Hindlimb muscle (tissue), 1 donor: ENCODE measurements at regions not wholly inside any gene's neighbourhood (a gene's known extent, or its start where the extent isn't known, plus 50 kb on each side); places are given as distances from the start of the nearest gene placed in this dataset.
"Not testable (repeated sequence)": the region's sequence is repeated elsewhere in the genome, so short reads cannot be mapped to it uniquely, and the experiment has no call there.

Experiments used
- DNase-seq: peaks from one replicate; pipeline ENCODE4 v3.0.0-alpha.2; 2013

DNA sequence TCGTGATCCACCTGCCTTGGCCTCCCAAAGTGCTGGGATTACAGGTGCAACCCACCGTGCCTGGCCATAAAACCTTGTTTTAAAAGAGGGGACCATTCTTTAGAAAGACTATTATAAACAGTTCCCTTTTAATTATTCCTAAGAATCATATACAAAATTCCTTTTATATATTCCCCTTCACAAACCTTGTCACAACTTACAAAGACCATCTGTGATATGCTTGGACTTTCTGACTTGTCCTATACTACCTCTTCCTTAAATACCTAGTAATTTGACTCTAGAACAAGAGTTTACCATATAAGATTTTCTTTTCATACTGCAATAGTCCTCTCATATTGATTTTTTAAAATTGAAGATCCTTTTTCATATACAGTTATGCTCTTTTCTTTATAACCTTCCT lies 135.8 kb upstream of the PRSS16 start:
- no peak for DNase-seq

DNA sequence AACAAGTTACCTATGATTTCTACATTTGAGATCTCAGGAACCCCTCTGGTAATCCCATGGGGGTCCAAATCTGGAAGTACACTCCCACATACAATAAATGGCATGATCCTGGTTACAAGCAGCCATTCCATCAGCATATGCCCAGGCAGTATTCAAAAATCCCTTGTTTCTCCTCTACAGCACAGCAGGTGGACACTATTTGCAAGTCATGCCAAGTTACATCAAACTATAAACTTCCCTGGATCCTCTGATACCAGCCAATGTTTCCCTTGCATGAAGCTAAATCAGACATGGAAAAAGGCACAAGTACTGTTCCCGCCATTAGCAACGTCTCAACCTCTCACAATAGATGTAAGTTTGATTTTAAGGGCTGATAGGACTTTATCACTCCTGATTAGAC lies 134.5 kb upstream of the PRSS16 start:
- DNase-seq, result no peak

GRCh38 chr6:27119329-27119728 lies 128.2 kb upstream of the PRSS16 start:
- no peak for DNase-seq

- DNase-seq, result no peak
Observed at GRCh38 chr6:27119761-27120160, 127.7 kb upstream of the PRSS16 start.

- DNase-seq, result no peak
Observed at GRCh38 chr6:27121640-27122039, 125.9 kb upstream of the PRSS16 start.

DNA sequence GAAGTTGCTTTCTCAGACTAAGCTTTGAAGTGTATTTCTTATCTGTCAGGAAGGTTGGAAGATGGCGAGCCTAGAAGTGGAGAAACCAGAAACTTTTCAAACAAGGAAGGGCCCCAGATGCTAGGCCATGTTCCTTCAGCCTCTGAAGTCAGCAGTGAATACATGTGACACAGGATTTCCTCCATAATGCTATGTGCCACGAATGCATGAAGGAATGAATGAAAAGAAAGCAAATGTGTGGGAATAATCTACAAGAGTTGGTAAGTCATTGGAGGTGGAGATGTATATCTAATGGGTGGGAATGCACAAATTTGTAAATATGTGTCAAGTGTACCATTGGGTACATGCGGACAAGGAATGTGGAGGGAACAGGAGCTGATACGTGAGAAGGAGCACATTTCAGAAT lies 123.2 kb upstream of the PRSS16 start:
- DNase-seq, result no peak

DNA sequence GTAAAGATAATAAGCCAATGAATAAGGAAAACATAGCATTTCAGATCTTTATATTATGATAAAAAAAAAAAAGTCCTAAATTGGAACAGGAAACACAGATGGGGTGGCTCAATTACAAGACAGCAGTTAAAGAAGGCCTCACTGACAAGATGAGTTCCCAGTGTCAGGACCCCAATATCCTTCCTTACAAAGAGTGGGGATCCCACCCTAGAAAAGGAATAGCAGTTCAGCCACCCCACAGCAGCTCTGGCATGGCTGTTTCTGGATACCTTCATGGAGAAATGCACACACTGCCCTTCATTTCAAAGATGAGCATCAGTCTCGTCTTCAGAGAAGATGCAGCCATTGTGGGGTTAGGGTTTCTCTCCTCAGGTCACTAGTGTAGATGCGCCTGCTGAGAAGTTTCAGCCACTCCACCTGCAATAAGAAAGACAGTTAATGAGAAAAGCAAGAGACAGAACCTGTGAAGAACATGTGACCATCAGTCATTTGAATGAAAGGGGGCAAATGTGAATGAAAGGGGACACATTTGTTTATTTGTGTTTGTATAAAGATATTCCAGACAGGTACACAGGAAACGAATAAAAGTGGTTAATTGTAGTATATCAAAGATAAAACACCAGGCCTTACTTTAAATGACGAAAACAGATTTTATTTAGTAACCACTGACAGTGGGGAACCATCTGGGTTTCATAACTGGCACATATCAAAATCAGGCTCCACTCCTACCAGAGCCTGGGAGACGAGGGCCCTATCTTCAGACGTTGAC lies 121.3 kb upstream of the PRSS16 start:
- DNase-seq, result no peak

- DNase-seq, result peak; percentile 96
Observed at GRCh38 chr6:27126815-27127537, 120.5 kb upstream of the PRSS16 start.

- DNase-seq, result not testable (repeated sequence)
Observed at GRCh38 chr6:27127874-27128273, 119.6 kb upstream of the PRSS16 start.

GRCh38 chr6:27128311-27129094 lies 119.0 kb upstream of the PRSS16 start:
- DNase-seq, result no peak

DNA sequence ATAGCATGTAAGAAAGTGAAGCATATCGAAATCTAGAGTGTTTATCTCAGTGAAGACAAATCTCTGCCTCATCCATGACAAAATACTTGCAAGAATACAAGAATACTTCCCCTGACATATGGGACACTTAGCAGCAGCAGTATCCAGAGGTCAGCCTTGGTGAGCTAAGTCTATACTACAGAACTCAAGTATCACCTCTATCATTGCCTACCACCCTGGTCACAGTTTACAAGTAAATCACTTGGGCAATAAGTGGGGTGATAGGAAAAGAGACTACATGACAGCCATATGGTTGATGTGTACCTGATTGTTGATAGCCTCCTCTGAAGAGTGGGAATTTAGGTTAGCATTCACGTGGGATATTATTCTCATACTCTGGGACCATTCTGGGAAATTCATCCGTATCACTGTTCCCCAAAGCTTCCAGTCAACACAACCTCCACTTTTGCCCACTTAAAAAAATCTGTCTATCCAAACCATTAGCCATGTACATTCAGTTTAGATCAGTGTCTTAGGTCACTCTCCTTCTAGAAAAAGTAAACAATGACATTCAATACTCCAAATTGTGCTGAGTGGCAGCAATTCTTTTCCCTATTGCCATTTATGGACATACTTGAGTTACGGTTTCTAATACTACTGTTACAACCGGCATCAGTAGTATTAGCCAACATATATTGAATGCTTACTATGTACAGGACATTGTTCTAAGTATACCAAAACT lies 118.2 kb upstream of the PRSS16 start:
- no peak for DNase-seq

GRCh38 chr6:27129917-27130316 lies 117.6 kb upstream of the PRSS16 start:
- DNase-seq, result no peak

DNA sequence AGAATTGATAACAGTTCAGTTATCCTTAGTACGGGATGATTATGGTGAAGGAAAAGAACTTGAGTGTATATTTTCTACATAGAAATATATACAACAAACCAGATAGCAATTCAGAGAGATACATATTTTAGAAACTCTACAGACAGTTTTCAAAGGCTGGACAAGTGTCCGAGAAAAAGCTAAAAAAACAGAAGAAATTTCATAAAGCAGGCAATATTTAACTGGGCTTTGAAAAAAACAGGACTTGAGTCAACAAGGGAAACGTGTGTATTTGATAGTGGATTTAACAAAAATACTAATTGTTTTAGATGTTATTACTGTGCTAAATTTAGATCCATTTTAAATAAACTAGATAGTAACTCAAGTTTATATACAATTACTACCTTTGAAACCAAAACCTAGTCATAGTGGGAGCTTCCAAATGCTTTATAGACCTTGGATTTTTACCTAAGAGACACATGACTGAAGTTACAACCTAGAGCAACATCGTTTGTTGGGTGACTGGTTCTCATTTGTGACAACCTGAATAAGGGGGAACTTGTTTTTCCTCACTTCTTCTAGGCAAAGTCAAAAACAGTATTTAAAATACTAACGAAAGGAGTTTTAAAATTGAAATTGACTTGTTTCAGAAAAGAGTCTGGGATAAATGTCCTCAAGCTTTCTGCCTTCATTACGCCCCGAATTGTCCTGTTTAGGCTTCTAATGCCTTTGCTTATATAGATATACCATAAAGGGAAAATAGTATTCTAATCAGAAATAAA lies 116.7 kb upstream of the PRSS16 start:
- DNase-seq, result no peak

- DNase-seq, result not testable (repeated sequence)
Observed at GRCh38 chr6:27132282-27132531, 115.3 kb upstream of the PRSS16 start.

- DNase-seq, result peak; percentile 98
Observed at GRCh38 chr6:27132532-27133280, 114.8 kb upstream of the PRSS16 start.

DNA sequence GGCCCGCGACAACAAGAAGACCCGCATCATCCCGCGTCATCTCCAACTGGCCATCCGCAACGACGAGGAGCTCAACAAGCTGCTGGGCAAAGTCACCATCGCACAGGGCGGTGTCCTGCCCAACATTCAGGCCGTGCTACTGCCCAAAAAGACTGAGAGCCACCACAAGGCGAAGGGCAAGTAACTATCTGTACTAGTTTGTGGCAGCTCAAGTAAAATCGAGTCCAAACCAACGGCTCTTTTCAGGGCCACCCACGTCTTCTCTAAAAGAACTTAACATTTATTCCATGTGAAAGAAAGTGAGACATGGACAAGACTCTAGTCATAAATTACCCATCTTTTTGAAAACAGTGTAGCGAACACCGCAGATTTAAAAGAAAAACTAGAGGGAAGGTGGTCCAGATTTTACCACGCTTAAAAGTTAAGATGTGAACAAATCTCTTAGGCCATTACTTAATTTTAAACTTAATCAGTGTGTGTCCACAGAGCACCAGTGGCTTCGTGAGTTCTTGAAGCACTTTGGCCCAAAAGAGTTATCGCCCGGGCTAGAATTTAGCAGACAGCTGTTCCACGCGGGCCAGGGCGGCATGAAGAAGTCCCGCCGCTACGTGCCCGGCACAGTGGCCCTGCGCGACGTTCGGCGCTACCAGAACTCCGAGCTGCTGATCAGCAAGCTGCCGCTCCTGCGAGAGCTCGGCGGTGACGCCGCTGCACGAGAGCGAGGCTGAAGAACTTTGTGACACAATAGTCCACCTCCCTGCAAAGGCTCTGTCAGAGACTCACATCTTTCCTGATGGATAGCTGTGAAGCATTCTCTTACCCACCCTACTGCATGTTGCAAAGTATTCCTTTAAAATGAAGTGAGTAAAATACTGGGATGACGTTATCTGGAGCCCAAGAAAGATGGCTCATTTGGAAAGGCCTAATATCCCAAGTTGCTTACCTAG lies 113.9 kb upstream of the PRSS16 start:
- DNase-seq, result peak; percentile 64

DNA sequence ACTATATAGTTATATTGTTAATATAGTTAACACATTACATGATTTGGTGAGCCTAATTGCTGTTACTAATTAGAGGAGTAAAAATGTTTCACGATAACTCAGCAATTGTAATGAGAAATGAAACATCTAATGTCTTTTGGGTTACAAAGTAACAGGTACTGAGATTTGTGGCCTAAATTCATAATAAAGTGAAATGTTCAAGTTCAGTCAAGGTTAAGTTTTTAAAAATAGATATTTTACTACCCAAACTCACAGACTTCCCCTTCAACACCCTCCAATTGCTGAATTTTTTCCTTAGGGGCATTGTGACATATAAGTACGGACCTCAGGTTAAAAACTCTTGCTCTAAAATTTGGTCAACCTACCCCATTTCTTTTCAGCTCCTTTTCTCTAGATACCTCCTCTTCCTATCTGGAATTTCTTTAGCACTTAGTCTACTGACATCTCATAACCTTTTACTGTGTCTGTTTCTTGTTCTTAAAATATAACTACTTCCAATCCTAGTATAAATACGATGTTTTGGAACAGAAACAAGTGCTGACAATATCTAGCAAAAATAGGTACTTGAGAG lies 112.3 kb upstream of the PRSS16 start:
- no peak for DNase-seq

DNA sequence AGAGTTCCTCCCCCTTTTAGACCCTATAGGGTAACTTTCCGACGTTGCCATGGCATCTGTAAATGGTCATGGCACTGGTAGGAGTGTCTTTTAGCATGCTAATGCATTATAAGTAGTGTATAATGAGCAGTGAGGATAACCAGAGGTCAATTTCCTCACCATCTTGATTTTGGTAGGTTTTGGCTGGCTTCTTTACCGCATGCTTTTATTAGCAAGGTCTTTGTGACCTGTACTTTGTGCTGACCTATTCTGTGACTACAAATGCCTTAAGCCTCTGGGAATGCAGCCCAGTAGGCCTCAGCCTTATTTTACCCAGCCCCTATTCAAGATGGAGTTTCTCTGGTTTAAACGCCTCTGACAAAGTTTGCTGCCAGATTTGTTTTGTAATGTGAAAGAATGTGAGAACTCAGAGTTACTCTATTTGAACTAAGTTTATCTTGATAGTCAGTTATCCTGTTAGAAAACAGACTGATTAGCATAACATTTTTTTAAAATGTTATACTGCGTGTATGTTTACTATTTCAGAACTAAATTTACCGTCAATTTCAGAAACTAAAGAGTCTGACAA lies 111.3 kb upstream of the PRSS16 start:
- DNase-seq, result no peak

DNA sequence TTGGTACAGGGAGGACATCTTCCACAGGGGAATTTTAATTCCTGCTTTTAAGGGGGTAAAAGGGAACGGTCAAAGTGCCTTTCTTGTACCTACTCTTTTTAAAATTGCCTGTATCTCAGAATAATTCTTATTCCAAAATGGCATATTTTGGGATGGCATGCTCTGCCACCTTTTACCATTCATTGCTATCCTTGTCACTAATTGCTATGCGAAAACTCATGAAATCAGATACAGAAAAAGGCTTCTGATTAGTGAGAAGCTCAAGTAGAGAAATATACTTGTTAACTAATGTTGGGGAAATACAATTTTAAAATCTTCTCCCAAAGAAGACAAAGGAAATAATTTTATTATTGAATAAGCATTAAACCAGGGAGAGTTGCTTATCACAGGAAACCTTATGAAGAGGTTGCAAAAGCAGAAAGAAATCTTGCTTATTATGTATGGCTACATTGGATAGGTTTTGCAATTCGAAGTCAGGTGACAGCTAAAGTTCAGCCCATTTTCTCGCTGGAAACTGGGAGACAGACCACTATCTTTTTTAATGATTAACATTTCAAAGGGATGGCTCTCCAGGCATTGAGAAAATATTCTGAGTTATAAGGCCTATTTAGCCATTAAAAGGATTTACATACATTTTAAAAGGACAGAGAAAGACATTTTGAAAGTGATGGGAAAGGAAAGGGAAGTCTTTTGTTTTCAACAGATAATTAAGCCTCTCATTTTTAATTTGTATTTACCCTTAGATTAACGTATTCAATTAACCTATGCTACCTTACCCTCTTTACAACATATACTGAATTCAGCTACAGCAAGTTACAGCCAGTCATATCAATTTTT lies 110.3 kb upstream of the PRSS16 start:
- no peak for DNase-seq
